KOPT-K1 (cell line): ENCODE measurements at regions not wholly inside any gene's neighbourhood (a gene's known extent, or its start where the extent isn't known, plus 50 kb on each side); places are given as distances from the start of the nearest gene placed in this dataset.
A peak's percentile ranks its signal among the peaks of the same experiment; 100 is the strongest.
"Not testable (repeated sequence)": the region's sequence is repeated elsewhere in the genome, so short reads cannot be mapped to it uniquely, and the experiment has no call there.

Experiments
- H3K27ac ChIP-seq: fragments of 200-600 bp; sonication (generic); 2 replicates; pipeline ENCODE4 v1.5.1; 2016; ENCODE audit warnings: antibody characterized with exemption, mild to moderate bottlenecking, low read depth, low read length; ENCODE audit not compliant: poor library complexity, severe bottlenecking
- H3K36me3 ChIP-seq: fragments of 200-600 bp; sonication (generic); 2 replicates; pipeline ENCODE4 v1.5.1; 2017; ENCODE audit warnings: antibody characterized with exemption, mild to moderate bottlenecking, low read length, moderate library complexity; ENCODE audit not compliant: insufficient read depth
- H3K9me3 ChIP-seq: fragments of 200-600 bp; sonication (generic); 2 replicates; pipeline ENCODE4 v1.5.1; 2017; ENCODE audit warnings: antibody characterized with exemption, low read length, mild to moderate bottlenecking; ENCODE audit not compliant: insufficient read depth, poor library complexity, severe bottlenecking

DNA sequence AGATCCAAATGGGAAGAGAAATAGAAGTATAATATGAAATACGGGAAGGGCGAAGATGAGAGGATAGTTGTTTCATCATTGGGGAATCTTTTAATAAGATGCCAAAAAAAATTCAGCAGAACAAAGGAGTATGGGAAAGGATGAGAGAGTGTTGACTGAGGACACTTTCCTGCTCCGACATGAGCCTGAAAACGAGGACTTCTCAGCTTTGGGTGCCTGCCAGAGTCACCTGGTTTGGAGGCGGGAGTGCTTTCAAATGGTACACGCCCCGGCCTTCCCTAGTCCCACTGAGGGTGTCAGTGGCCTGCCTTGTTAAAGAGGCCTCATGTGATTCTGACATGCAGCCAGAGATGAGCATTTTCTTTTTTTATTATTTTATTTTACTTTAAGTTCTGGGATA is 250.9 kb downstream of the ANKRD60 start:
- no peaks in the 10 kb centered on the region for H3K9me3 ChIP-seq
- no peaks in the 10 kb centered on the region for H3K36me3 ChIP-seq
- H3K27ac ChIP-seq: no peak overlapping the region

DNA sequence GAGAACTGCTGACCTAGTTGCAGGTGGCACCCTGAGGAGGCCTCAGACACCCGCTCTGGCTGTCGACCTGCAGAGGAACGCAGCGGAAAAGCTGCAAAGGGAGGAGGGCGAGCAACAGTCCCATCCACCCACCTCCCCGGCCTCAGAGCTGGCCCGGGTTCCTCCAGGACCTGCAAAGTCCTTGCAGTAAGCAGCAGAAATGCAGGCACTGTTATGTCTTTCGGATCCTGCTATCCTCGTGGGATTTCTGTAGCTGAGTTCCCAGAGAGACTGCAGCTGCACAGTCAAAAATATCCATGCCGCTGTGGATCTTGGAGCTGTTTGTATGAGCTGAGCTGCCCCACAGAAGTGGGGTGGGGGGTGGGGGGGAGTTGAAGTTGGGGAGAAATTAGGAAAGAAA is 251.3 kb downstream of the ANKRD60 start:
- Histone ChIP-seq H3K27ac (no peak overlapping the region), H3K9me3 (no peaks in the 10 kb centered on the region), H3K36me3 (no peaks in the 10 kb centered on the region)

DNA sequence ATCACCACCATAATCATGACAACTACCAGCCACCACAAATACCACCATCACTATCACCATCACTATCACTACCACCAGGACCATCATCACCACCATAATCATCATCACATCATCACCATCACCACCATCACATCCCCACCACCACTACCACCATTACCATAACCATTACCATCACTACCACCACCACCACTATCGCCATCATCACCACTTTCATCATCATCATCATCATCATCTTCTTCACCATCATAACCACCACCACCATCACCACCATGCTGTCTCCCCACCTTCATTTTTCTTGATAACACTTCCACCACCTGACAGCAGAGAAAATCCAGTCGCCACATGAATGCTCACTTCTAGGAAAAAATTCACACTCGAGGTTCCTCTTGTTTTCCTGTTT is 253.6 kb downstream of the ANKRD60 start:
- H3K36me3 ChIP-seq: no peaks in the 10 kb centered on the region
- H3K9me3 ChIP-seq: no peaks in the 10 kb centered on the region
- H3K27ac ChIP-seq: no peak overlapping the region

DNA sequence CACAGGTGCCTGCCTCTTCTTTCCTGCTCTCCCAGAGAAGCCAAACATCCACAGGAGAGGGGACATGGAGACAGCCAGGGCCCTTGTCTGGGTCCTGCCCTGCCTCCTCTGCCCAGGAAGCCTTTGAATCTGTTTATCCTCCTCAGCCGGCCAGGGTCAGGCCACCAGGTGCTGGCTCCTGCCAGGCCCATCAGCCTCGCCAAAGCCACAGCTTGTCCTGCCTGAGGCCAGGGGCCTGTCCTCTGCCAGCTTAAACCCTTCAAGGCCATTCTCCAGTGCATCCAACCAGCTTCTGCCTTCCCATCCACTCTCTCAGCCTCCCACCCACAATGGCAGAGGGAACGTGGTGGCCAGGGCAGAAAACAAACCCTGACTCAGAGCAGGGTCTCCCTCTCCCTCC is 254.6 kb downstream of the ANKRD60 start:
- Histone ChIP-seq H3K27ac (no peak overlapping the region), H3K9me3 (no peaks in the 10 kb centered on the region), H3K36me3 (no peaks in the 10 kb centered on the region)

- H3K9me3 ChIP-seq, H3K36me3 ChIP-seq, H3K27ac ChIP-seq: not testable (repeated sequence)
Measured at GRCh38 chr20:57971583-57971982, 256.9 kb downstream of the ANKRD60 start.

- Histone ChIP-seq H3K36me3 (no peaks in the 10 kb centered on the region), H3K9me3 (no peaks in the 10 kb centered on the region), H3K27ac (no peak overlapping the region)
Measured at GRCh38 chr20:57970856-57971255, 257.6 kb downstream of the ANKRD60 start.

- Histone ChIP-seq H3K36me3 (no peaks in the 10 kb centered on the region), H3K27ac (no peak overlapping the region), H3K9me3 (no peaks in the 10 kb centered on the region)
Measured at GRCh38 chr20:57970116-57970515, 258.3 kb downstream of the ANKRD60 start.

- no peak overlapping the region for H3K27ac ChIP-seq
- no peaks in the 10 kb centered on the region for H3K36me3 ChIP-seq
- H3K9me3 ChIP-seq: no peaks in the 10 kb centered on the region
Measured at GRCh38 chr20:57968120-57968519, 258.3 kb upstream of the PMEPA1 start.

DNA sequence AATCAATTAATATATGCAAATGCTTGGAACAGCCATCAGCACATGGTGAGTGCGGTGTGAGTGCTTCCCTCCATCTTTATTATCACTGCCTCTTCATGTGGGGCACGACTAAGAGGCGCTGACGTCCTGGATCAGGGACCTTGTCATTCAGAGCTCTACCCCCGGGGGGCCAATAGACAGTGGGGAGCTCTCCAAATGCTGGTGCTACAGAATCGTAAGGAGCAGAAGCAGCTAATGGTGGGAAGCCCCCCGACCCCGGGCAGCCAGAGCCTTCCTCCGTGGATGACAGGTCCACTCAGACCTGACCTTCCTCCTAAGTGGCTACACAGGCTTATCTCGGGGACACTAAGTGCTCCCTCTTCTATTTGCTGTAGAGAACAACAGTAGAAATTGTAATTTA is 257.5 kb upstream of the PMEPA1 start:
- Histone ChIP-seq H3K36me3 (no peaks in the 10 kb centered on the region), H3K27ac (no peak overlapping the region), H3K9me3 (no peaks in the 10 kb centered on the region)

DNA sequence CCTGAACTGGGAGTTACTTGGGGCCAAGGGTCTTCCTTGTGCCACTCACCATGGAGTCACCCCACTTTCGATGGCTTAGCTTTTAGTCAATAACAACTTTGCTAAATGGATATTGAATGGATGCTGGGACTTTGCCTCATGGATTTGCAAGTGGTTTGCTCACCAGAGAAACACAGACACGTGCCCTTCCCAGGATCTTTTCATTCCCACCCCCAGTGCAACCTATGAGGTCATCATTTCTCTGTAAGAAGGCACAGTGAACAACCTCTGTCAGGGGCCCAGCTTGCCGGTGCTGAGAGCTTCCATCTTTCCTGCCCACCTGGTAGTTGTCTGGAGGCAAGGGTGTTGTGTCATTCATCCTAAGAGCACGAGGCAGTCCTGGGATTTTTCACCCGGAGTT is 256.8 kb upstream of the PMEPA1 start:
- H3K9me3 ChIP-seq: no peaks in the 10 kb centered on the region
- H3K27ac ChIP-seq: no peak overlapping the region
- H3K36me3 ChIP-seq: no peaks in the 10 kb centered on the region

- no peak overlapping the region for H3K27ac ChIP-seq
Measured at GRCh38 chr20:57965441-57965840, 255.6 kb upstream of the PMEPA1 start.

DNA sequence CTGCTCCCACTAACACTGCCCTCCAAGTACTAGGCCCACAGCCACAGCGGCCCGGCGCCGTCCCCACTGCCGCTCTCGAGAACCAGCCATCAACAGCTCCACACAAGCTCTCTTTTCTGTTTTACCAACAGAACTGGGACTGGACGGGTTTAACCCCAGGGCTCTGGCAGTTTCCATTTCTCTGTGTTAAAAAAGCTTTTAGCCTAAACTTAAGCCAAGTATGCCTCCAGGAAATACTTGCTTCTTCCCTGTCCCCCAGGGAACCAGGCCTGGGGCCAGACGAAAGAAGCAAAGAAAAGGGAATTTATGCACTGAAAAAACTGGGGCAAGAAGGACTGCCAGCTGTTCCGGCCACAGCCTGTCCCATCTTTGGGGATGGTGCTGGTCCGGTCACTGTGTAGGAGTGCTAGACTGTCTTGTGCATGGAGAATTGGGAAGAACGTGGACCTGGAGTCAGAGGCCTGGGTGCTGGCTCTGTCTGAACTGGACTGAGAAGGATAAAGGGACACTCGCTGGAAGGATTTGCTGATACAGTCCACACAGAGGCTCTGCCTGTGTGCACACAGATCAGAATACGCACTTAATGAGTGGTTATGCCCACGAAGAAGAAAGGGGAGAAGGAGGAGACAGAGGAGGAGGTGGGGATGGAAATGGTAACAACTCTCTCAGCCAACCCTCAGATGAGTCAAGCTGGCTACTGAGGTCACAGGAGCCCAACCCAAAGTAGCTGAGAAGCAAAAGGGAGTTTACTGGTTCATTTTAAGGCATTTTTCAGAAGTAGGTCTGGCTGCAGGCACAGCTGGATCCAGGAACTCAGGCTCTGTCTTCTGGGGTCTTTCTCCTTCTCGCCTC is 254.4 kb upstream of the PMEPA1 start:
- no peaks in the 10 kb centered on the region for H3K9me3 ChIP-seq
- no peak overlapping the region for H3K27ac ChIP-seq
- H3K36me3 ChIP-seq: no peaks in the 10 kb centered on the region

More at GRCh38 chr20:57965441-57965840, 255.6 kb upstream of the PMEPA1 start:
- Histone ChIP-seq H3K36me3 (no peaks in the 10 kb centered on the region), H3K9me3 (no peaks in the 10 kb centered on the region)

DNA sequence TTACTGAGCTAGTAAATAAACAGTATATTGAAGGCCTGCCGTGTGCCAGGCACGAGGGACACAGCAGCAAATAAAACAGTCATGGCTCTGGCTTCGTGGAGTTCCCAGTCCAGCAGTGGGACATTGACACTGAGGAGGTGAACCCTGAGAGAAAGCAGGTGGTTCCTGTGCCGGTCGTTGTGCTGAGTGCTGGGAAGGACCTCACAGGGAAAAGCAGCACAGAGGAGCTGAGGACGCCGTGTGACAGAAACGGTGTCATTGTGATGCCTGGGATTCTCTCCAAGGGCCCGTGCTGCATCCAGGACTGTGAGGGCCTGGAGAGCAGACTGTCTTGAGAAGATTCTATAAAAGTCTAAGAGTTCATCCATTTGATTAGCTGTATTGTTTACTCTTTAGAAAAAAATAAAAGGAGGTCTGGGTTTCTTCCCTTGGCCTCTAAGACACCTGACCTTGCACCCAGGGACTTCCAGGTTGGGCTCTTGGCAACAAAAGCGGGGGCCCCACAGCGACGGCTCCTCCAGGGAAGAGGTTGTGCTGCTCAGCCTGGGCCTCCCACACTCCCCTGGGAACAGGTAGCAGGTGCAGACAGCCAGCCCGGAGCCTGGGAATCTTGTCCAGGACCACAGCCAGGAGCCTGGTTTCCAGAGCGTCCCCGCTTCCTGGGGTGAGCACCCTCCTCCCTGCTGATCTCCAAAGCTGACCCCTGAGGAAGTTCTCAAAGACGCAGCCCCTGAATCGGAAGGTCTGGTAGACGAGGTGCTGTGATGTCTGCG is 251.2 kb upstream of the PMEPA1 start:
- Histone ChIP-seq H3K27ac (no peak overlapping the region), H3K9me3 (no peaks in the 10 kb centered on the region), H3K36me3 (no peaks in the 10 kb centered on the region)

DNA sequence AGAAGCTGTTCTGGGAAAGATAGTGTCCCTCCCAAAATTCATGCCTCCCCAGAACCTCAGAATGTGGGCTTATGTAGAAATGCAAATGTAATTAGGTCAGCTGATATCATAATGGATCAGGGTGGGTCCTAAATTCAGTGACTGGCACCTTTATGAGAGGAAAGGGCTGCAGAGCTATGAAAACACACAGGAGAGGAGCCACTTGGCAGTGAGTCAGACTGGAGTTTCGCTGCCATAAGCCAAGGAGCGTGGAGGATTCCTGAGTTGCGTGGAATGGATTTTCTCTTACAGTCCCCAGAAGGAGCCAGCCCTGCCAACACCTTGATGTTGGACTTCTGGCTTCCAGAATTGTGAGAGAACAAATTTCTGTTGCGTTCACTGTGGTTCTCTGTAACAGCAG is 249.8 kb upstream of the PMEPA1 start:
- Histone ChIP-seq H3K36me3 (no peaks in the 10 kb centered on the region), H3K27ac (no peak overlapping the region), H3K9me3 (no peaks in the 10 kb centered on the region)

DNA sequence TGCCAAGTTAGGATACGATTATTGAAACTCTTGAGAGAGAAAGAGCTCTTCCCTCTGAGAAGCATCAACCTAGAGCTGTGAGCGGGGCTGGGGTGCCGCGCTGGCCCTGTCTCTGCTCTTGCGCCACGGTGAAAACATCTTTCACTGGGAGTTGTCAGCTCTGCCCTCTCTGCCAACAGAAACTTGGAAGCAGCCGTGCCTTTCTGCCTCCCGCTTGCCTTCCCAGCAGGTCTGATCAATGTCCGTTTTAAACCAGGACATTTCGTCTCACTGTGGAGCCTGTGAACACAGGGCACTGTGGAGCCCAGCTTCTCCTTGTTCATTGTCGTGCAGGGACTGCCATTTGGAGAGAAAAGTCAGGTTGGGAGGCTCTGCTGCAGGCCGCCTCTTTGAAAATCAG is 249.2 kb upstream of the PMEPA1 start:
- H3K27ac ChIP-seq: no peak overlapping the region
- no peaks in the 10 kb centered on the region for H3K36me3 ChIP-seq
- no peaks in the 10 kb centered on the region for H3K9me3 ChIP-seq

- Histone ChIP-seq H3K9me3 (no peaks in the 10 kb centered on the region), H3K36me3 (no peaks in the 10 kb centered on the region), H3K27ac (peak overlapping the region; percentile 33)
Measured at GRCh38 chr20:57958050-57958420, 248.2 kb upstream of the PMEPA1 start.
